HG03354 (cell line): ENCODE measurements at regions not wholly inside any gene's neighbourhood (a gene's known extent, or its start where the extent isn't known, plus 50 kb on each side); places are given as distances from the start of the nearest gene placed in this dataset.

ENCODE experiments used
- ATAC-seq: cut with Tn5 transposase; IDR thresholded peaks from one replicate; pipeline ENCODE4 v1.9.1; 2021; ENCODE audit warnings: mild to moderate bottlenecking; ENCODE audit not compliant: unreplicated experiment, poor library complexity, severe bottlenecking

- no peak for ATAC-seq
Observed at GRCh38 chr4:128608006-128608405, 201.5 kb upstream of the JADE1 start.

- no peak for ATAC-seq
Observed at GRCh38 chr4:128606173-128606572, 203.3 kb upstream of the JADE1 start.

GRCh38 chr4:128604840-128605239 lies 204.7 kb upstream of the JADE1 start:
- ATAC-seq: no peak

- ATAC-seq: no peak
Observed at GRCh38 chr4:128604204-128604603, 205.3 kb upstream of the JADE1 start.

- no peak for ATAC-seq
Observed at GRCh38 chr4:128603081-128603480, 206.4 kb upstream of the JADE1 start.

GRCh38 chr4:128601991-128602695 lies 207.4 kb upstream of the JADE1 start:
- no peak for ATAC-seq

GRCh38 chr4:128600996-128601871 lies 208.3 kb upstream of the JADE1 start:
- no peak for ATAC-seq

- no peak for ATAC-seq
Observed at GRCh38 chr4:128600410-128600809, 209.1 kb upstream of the JADE1 start.

GRCh38 chr4:128597500-128597899 lies 212.0 kb upstream of the JADE1 start:
- ATAC-seq: no peak

- ATAC-seq: no peak
Observed at GRCh38 chr4:128596853-128597252, 212.6 kb upstream of the JADE1 start.

- no peak for ATAC-seq
Observed at GRCh38 chr4:128596115-128596514, 213.4 kb upstream of the JADE1 start.

GRCh38 chr4:128591482-128591881 lies 218.0 kb upstream of the JADE1 start:
- no peak for ATAC-seq

- no peak for ATAC-seq
Observed at GRCh38 chr4:128590773-128591172, 218.7 kb upstream of the JADE1 start.

GRCh38 chr4:128590034-128590740 lies 219.3 kb upstream of the JADE1 start:
- ATAC-seq: no peak

GRCh38 chr4:128589384-128589965 lies 220.0 kb upstream of the JADE1 start:
- ATAC-seq: no peak

GRCh38 chr4:128587382-128587781 lies 222.1 kb upstream of the JADE1 start:
- ATAC-seq: no peak

GRCh38 chr4:128583753-128584712 lies 225.5 kb upstream of the JADE1 start:
- no peak for ATAC-seq

GRCh38 chr4:128582427-128582870 lies 227.1 kb upstream of the JADE1 start:
- ATAC-seq: no peak
